ENCODE measurements at regions not wholly inside any gene's neighbourhood (a gene's known extent, or its start where the extent isn't known, plus 50 kb on each side); places are given as distances from the start of the nearest gene placed in this dataset.

- no peaks in the 10 kb centered on the region for H3K9me3 ChIP-seq (ENCODE audit: low read length)
- H3K79me2 ChIP-seq (ENCODE audit: low read length), result no peaks in the 10 kb centered on the region
- TF ChIP-seq EZH2phosphoT487 (IDR thresholded peaks at IDR 0.05; ENCODE audit: borderline replicate concordance, low read length) (no peak), CTCF (conservative IDR thresholded peaks at IDR 0.05; ENCODE audit: low read depth, low read length) (no peak), EZH2 (IDR thresholded peaks at IDR 0.05; ENCODE audit: low read length, unreplicated experiment) (no peak)
- peaks cover 13% of the 10 kb centered on the region for H3K4me1 ChIP-seq (ENCODE audit: insufficient read depth, low read length)
- H3K27me3 ChIP-seq (ENCODE audit: low read length), result no peaks in the 10 kb centered on the region
- no peaks in the 10 kb centered on the region for H3K36me3 ChIP-seq (ENCODE audit: low read depth, low read length)
- H3K4me3 ChIP-seq (ENCODE audit: low read length), result no peak overlapping the region
- no peak overlapping the region for H3K9ac ChIP-seq (ENCODE audit: low read length)
- ChIA-PET CTCF (no interaction called here), POLR2A (ENCODE audit: unreplicated experiment) (no interaction called here)
- no peak overlapping the region for H3K4me2 ChIP-seq (ENCODE audit: low read length)
- no peak overlapping the region for H3K27ac ChIP-seq (ENCODE audit: low read length)
- ATAC-seq (no peak), DNase-seq (no peak)
- H3K9me2 ChIP-seq (replicated peaks; ENCODE audit: low read length), result no peaks in the 10 kb centered on the region
- H2AFZ ChIP-seq (ENCODE audit: low read length), result no peak overlapping the region
- intact Hi-C loops (cut with micrococcal nuclease), result no loop called here
- no peaks in the 10 kb centered on the region for H3F3A ChIP-seq (ENCODE audit: low read length, unreplicated experiment)
- BruUV-seq (replicated peaks), result no TSS peak
- H4K20me1 ChIP-seq (ENCODE audit: low read length), result no peaks in the 10 kb centered on the region
Observed at GRCh38 chr12:42707312-42708226, 118.0 kb upstream of the PRICKLE1 start.

GRCh38 chr12:42706321-42706720 is 116.8 kb upstream of the PRICKLE1 start:
- no peak for TF ChIP-seq CTCF (conservative IDR thresholded peaks at IDR 0.05; ENCODE audit: low read depth, low read length)
- TF ChIP-seq EZH2 (IDR thresholded peaks at IDR 0.05; ENCODE audit: low read length, unreplicated experiment), result no peak
- TF ChIP-seq EZH2phosphoT487 (IDR thresholded peaks at IDR 0.05; ENCODE audit: borderline replicate concordance, low read length), result no peak
- intact Hi-C loops (cut with micrococcal nuclease), result no loop called here
- Histone ChIP-seq H3K9me3 (ENCODE audit: low read length) (no peaks in the 10 kb centered on the region), H3K36me3 (ENCODE audit: low read depth, low read length) (no peaks in the 10 kb centered on the region), H3K9me2 (replicated peaks; ENCODE audit: low read length) (no peaks in the 10 kb centered on the region), H3K79me2 (ENCODE audit: low read length) (no peaks in the 10 kb centered on the region), H3K9ac (ENCODE audit: low read length) (no peak overlapping the region), H4K20me1 (ENCODE audit: low read length) (no peaks in the 10 kb centered on the region), H3F3A (ENCODE audit: low read length, unreplicated experiment) (no peaks in the 10 kb centered on the region), H3K4me2 (ENCODE audit: low read length) (0 out of 2 replicates have a peak overlapping the region, but pooled peaks have one; percentile 5), H3K4me1 (ENCODE audit: insufficient read depth, low read length) (peaks cover 13% of the 10 kb centered on the region), H3K4me3 (ENCODE audit: low read length) (no peak overlapping the region), H3K27me3 (ENCODE audit: low read length) (no peaks in the 10 kb centered on the region), H2AFZ (ENCODE audit: low read length) (no peak overlapping the region), H3K27ac (ENCODE audit: low read length) (no peak overlapping the region)
- ChIA-PET POLR2A (ENCODE audit: unreplicated experiment) (no interaction called here), CTCF (no interaction called here)
- peak; percentile 53 for ATAC-seq
- DNase-seq, result peak; percentile 83
- no TSS peak for BruUV-seq (replicated peaks)

- Histone ChIP-seq H3K27ac (ENCODE audit: low read length) (no peak overlapping the region), H3K9ac (ENCODE audit: low read length) (no peak overlapping the region), H4K20me1 (ENCODE audit: low read length) (no peaks in the 10 kb centered on the region), H3F3A (ENCODE audit: low read length, unreplicated experiment) (no peaks in the 10 kb centered on the region), H3K9me3 (ENCODE audit: low read length) (no peaks in the 10 kb centered on the region), H3K36me3 (ENCODE audit: low read depth, low read length) (no peaks in the 10 kb centered on the region), H3K27me3 (ENCODE audit: low read length) (no peaks in the 10 kb centered on the region), H3K4me2 (ENCODE audit: low read length) (no peak overlapping the region), H2AFZ (ENCODE audit: low read length) (no peak overlapping the region), H3K4me1 (ENCODE audit: insufficient read depth, low read length) (peaks cover 13% of the 10 kb centered on the region), H3K9me2 (replicated peaks; ENCODE audit: low read length) (no peaks in the 10 kb centered on the region), H3K79me2 (ENCODE audit: low read length) (no peaks in the 10 kb centered on the region), H3K4me3 (ENCODE audit: low read length) (no peak overlapping the region)
- BruUV-seq (replicated peaks), result no TSS peak
- no peak for TF ChIP-seq EZH2 (IDR thresholded peaks at IDR 0.05; ENCODE audit: low read length, unreplicated experiment)
- TF ChIP-seq CTCF (conservative IDR thresholded peaks at IDR 0.05; ENCODE audit: low read depth, low read length), result no peak
- TF ChIP-seq EZH2phosphoT487 (IDR thresholded peaks at IDR 0.05; ENCODE audit: borderline replicate concordance, low read length), result no peak
- peak; percentile 56 for DNase-seq
- peak; percentile 64 for ATAC-seq
- ChIA-PET CTCF (no interaction called here), POLR2A (ENCODE audit: unreplicated experiment) (no interaction called here)
- intact Hi-C loops (cut with micrococcal nuclease), result no loop called here
Observed at GRCh38 chr12:42705863-42706262, 116.3 kb upstream of the PRICKLE1 start.

All from PC-3 (cell line).